Esophagus muscularis mucosa (tissue), 3 donors: ENCODE measurements at regions not wholly inside any gene's neighbourhood (a gene's known extent, or its start where the extent isn't known, plus 50 kb on each side); places are given as distances from the start of the nearest gene placed in this dataset.

Source experiments
- CTCF ChIP-seq, 3 experiments: fragments of 200-600 bp in 2 of 3; fragments of 450-650 bp in 1 of 3; sonication (generic) in 2 of 3; IDR thresholded peaks; one replicate each; pipeline ENCODE4 v1.5.1; 2017 to 2019; ENCODE audit warnings: antibody characterized with exemption in 3 of 3, mild to moderate bottlenecking in 2 of 3, moderate library complexity in 1 of 3
- POLR2A ChIP-seq: fragments of 450-650 bp; IDR thresholded peaks from one replicate; pipeline ENCODE4 v1.6.1; 2017; ENCODE audit warnings: antibody characterized with exemption, moderate library complexity, mild to moderate bottlenecking, low read depth

GRCh38 chr10:125264757-125265578 is 104.6 kb upstream of the CTBP2 start:
- TF ChIP-seq CTCF (IDR thresholded peaks at IDR 0.05) (no peak), POLR2A (no peak)
